ENCODE measurements at regions not wholly inside any gene's neighbourhood (a gene's known extent, or its start where the extent isn't known, plus 50 kb on each side); places are given as distances from the start of the nearest gene placed in this dataset.

GRCh38 chr5:32842813-32843530, 131.9 kb downstream of the NPR3 start:
- no peak for DNase-seq
- H3K4me3 ChIP-seq = no peak overlapping the region
- H3K36me3 ChIP-seq = no peaks in the 10 kb centered on the region
- no peaks in the 10 kb centered on the region for H3K27me3 ChIP-seq
- H3K9me3 ChIP-seq (replicated peaks) = no peaks in the 10 kb centered on the region
- H3K4me1 ChIP-seq = peaks cover 4% of the 10 kb centered on the region; the same call in 1 of the 2 replicates
- H3K27ac ChIP-seq = no peak overlapping the region

- no peak overlapping the region for H3K4me3 ChIP-seq
- H3K27me3 ChIP-seq = no peaks in the 10 kb centered on the region
- H3K9me3 ChIP-seq (replicated peaks) = no peaks in the 10 kb centered on the region
- no peak overlapping the region for H3K27ac ChIP-seq
- no peaks in the 10 kb centered on the region for H3K36me3 ChIP-seq
- H3K4me1 ChIP-seq = peaks cover 4% of the 10 kb centered on the region; the same call in 1 of the 2 replicates
- DNase-seq = no peak
These were observed 132.4 kb downstream of the NPR3 start for GRCh38 chr5:32843531-32843895.

GRCh38 chr5:32845171-32845570, 134.1 kb downstream of the NPR3 start:
- Histone ChIP-seq H3K9me3 (replicated peaks) (no peaks in the 10 kb centered on the region), H3K27me3 (no peaks in the 10 kb centered on the region)
- no peak for DNase-seq

GRCh38 chr5:32848120-32848519, 137.0 kb downstream of the NPR3 start:
- Histone ChIP-seq H3K4me1 (peaks cover 13% of the 10 kb centered on the region; the same call in 1 of the 2 replicates), H3K9me3 (replicated peaks) (no peaks in the 10 kb centered on the region), H3K36me3 (no peaks in the 10 kb centered on the region), H3K27ac (no peak overlapping the region), H3K27me3 (no peaks in the 10 kb centered on the region), H3K4me3 (no peak overlapping the region)
- DNase-seq = no peak

More at GRCh38 chr5:32845171-32845570, 134.1 kb downstream of the NPR3 start:
- H3K4me1 ChIP-seq = peaks cover 4% of the 10 kb centered on the region; the same call in 1 of the 2 replicates
- H3K36me3 ChIP-seq = no peaks in the 10 kb centered on the region
- H3K27ac ChIP-seq = no peak overlapping the region
- H3K4me3 ChIP-seq = no peak overlapping the region

- Histone ChIP-seq H3K9me3 (replicated peaks) (no peaks in the 10 kb centered on the region), H3K4me1 (peaks cover 13% of the 10 kb centered on the region; the same call in 1 of the 2 replicates), H3K4me3 (no peak overlapping the region), H3K36me3 (no peaks in the 10 kb centered on the region), H3K27me3 (no peaks in the 10 kb centered on the region), H3K27ac (no peak overlapping the region)
- DNase-seq = no peak
These were observed 137.6 kb downstream of the NPR3 start for GRCh38 chr5:32848681-32849080.

- DNase-seq = no peak
- Histone ChIP-seq H3K27ac (no peak overlapping the region), H3K9me3 (replicated peaks) (peaks cover 2% of the 10 kb centered on the region; the same call in 1 of the 2 replicates), H3K36me3 (no peaks in the 10 kb centered on the region), H3K4me1 (peaks cover 9% of the 10 kb centered on the region; the same call in 1 of the 2 replicates), H3K27me3 (no peaks in the 10 kb centered on the region), H3K4me3 (no peak overlapping the region)
These were observed 139.8 kb downstream of the NPR3 start for GRCh38 chr5:32850817-32851496.

- Histone ChIP-seq H3K9me3 (replicated peaks) (peaks cover 2% of the 10 kb centered on the region; the same call in 1 of the 2 replicates), H3K4me1 (peaks cover 9% of the 10 kb centered on the region), H3K27ac (peak overlapping the region; percentile 27; the same call in 1 of the 2 replicates), H3K27me3 (no peaks in the 10 kb centered on the region), H3K4me3 (no peak overlapping the region), H3K36me3 (no peaks in the 10 kb centered on the region)
- no peak for DNase-seq
These were observed 140.5 kb downstream of the NPR3 start for GRCh38 chr5:32851559-32852173.

GRCh38 chr5:32852535-32852934, 141.4 kb downstream of the NPR3 start:
- H3K27ac ChIP-seq = peak overlapping the region; percentile 27; the same call in 1 of the 2 replicates
- H3K36me3 ChIP-seq = no peaks in the 10 kb centered on the region
- no peak overlapping the region for H3K4me3 ChIP-seq
- peaks cover 9% of the 10 kb centered on the region for H3K4me1 ChIP-seq
- H3K9me3 ChIP-seq (replicated peaks) = peaks cover 2% of the 10 kb centered on the region; the same call in 1 of the 2 replicates
- no peaks in the 10 kb centered on the region for H3K27me3 ChIP-seq
- DNase-seq = peak; percentile 76 to 88

- Histone ChIP-seq H3K4me1 (peaks cover 9% of the 10 kb centered on the region), H3K36me3 (no peaks in the 10 kb centered on the region), H3K4me3 (no peak overlapping the region), H3K27me3 (no peaks in the 10 kb centered on the region), H3K27ac (no peak overlapping the region; the same call in 1 of the 2 replicates), H3K9me3 (replicated peaks) (peaks cover 2% of the 10 kb centered on the region; the same call in 1 of the 2 replicates)
- no peak for DNase-seq
These were observed 141.9 kb downstream of the NPR3 start for GRCh38 chr5:32852976-32853375.

- H3K4me1 ChIP-seq = peaks cover 9% of the 10 kb centered on the region
- no peak for DNase-seq
These were observed 143.4 kb downstream of the NPR3 start for GRCh38 chr5:32854473-32854872.

GRCh38 chr5:32859211-32859641, 148.1 kb downstream of the NPR3 start:
- DNase-seq = no peak
- peaks cover 2% of the 10 kb centered on the region; the same call in 1 of the 2 replicates for H3K9me3 ChIP-seq (replicated peaks)
- no peaks in the 10 kb centered on the region for H3K36me3 ChIP-seq
- H3K4me1 ChIP-seq = no peaks in the 10 kb centered on the region; the same call in 1 of the 2 replicates
- H3K4me3 ChIP-seq = no peak overlapping the region
- H3K27me3 ChIP-seq = no peaks in the 10 kb centered on the region
- no peak overlapping the region for H3K27ac ChIP-seq

More at GRCh38 chr5:32854473-32854872, 143.4 kb downstream of the NPR3 start:
- Histone ChIP-seq H3K9me3 (replicated peaks) (peaks cover 2% of the 10 kb centered on the region; the same call in 1 of the 2 replicates), H3K4me3 (no peak overlapping the region), H3K27ac (no peak overlapping the region), H3K27me3 (no peaks in the 10 kb centered on the region), H3K36me3 (no peaks in the 10 kb centered on the region)

GRCh38 chr5:32865475-32865874, 154.4 kb downstream of the NPR3 start:
- DNase-seq = peak; percentile 51 to 52
- no peak overlapping the region for H3K4me3 ChIP-seq
- no peaks in the 10 kb centered on the region for H3K36me3 ChIP-seq
- no peaks in the 10 kb centered on the region for H3K9me3 ChIP-seq (replicated peaks)
- H3K27ac ChIP-seq = peak overlapping the region; percentile 26; the same call in 1 of the 2 replicates
- no peaks in the 10 kb centered on the region for H3K27me3 ChIP-seq
- H3K4me1 ChIP-seq = peaks cover 14% of the 10 kb centered on the region

GRCh38 chr5:32866138-32866537, 155.0 kb downstream of the NPR3 start:
- Histone ChIP-seq H3K36me3 (no peaks in the 10 kb centered on the region), H3K27me3 (no peaks in the 10 kb centered on the region), H3K4me1 (peaks cover 14% of the 10 kb centered on the region), H3K27ac (peak overlapping the region; percentile 26; the same call in 1 of the 2 replicates), H3K4me3 (no peak overlapping the region), H3K9me3 (replicated peaks) (no peaks in the 10 kb centered on the region)
- DNase-seq = no peak

GRCh38 chr5:32869216-32869615, 158.1 kb downstream of the NPR3 start:
- no peak overlapping the region for H3K27ac ChIP-seq
- H3K4me3 ChIP-seq = no peak overlapping the region
- H3K27me3 ChIP-seq = no peaks in the 10 kb centered on the region
- DNase-seq = no peak
- peaks cover 14% of the 10 kb centered on the region for H3K4me1 ChIP-seq
- peaks cover 9% of the 10 kb centered on the region for H3K9me3 ChIP-seq (replicated peaks)
- H3K36me3 ChIP-seq = no peaks in the 10 kb centered on the region

GRCh38 chr5:32876791-32877190, 165.7 kb downstream of the NPR3 start:
- no peaks in the 10 kb centered on the region for H3K27me3 ChIP-seq
- H3K4me3 ChIP-seq = no peak overlapping the region
- no peaks in the 10 kb centered on the region for H3K4me1 ChIP-seq
- H3K36me3 ChIP-seq = no peaks in the 10 kb centered on the region
- no peak overlapping the region for H3K27ac ChIP-seq
- H3K9me3 ChIP-seq (replicated peaks) = peaks cover 9% of the 10 kb centered on the region
- no peak for DNase-seq

All from SJCRH30 (cell line).